HFF-Myc (cell line): ENCODE measurements at regions not wholly inside any gene's neighbourhood (a gene's known extent, or its start where the extent isn't known, plus 50 kb on each side); places are given as distances from the start of the nearest gene placed in this dataset.

ENCODE experiments used
- DNase-seq: peaks from one replicate; pipeline ENCODE4 v3.0.0-alpha.2; 2011; ENCODE audit warnings: low read depth; ENCODE audit errors: extremely low read depth
- H3K4me3 ChIP-seq: replicated peaks from 2 replicates; pipeline ENCODE4 v1.5.1; 2011; ENCODE audit warnings: low read depth, mild to moderate bottlenecking, control low read depth, low read length
- CTCF ChIP-seq: IDR thresholded peaks from 2 replicates; pipeline ENCODE4 v1.5.1; 2012; ENCODE audit warnings: mild to moderate bottlenecking, low read depth, low read length, control low read depth; ENCODE audit errors: missing control alignments

- no peak for DNase-seq
- no peak for TF ChIP-seq CTCF
- no peak overlapping the region for H3K4me3 ChIP-seq
Observed at GRCh38 chr4:26030780-26031179, 116.8 kb downstream of the SMIM20 start.

DNA sequence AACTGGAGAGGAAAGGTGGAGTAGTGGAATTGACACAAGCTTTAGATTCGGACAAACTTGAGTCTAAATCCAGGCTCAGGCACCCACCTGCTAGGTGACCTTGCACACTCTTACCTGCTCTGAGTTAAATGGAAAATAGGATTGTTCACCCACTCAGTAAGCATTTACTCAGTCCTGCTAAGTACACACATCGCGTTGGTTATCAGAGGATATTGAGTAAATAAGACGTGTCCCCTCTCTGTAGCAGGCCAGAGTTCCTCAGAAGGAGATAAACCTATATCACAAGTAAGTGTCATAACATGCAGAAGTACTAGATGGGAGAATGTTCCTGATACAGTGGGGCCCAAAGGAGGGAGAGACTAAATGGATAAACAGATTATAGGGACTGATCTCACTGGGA is 117.7 kb downstream of the SMIM20 start:
- no peak for DNase-seq
- no peak overlapping the region for H3K4me3 ChIP-seq
- no peak for TF ChIP-seq CTCF

DNA sequence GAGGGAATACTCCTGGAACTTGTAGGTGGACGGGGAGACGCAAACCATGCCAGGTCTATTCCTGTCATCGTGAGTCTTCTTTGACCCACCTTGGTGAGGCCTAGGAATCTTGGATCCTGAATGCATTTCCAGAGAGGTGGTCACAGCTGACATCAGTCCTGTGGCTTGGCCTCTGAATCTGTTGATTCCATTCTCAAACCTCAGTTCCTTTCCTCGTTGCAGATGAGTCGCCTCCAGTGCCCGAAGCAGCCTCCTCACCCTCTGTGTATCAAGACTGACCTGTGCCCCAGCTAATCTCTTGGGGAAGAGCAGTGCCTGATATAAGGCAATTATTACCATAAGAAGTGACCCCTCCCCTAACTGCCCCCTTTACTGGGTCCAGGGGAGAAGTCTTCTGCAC is 118.1 kb downstream of the SMIM20 start:
- H3K4me3 ChIP-seq: no peak overlapping the region
- TF ChIP-seq CTCF: no peak
- no peak for DNase-seq

DNA sequence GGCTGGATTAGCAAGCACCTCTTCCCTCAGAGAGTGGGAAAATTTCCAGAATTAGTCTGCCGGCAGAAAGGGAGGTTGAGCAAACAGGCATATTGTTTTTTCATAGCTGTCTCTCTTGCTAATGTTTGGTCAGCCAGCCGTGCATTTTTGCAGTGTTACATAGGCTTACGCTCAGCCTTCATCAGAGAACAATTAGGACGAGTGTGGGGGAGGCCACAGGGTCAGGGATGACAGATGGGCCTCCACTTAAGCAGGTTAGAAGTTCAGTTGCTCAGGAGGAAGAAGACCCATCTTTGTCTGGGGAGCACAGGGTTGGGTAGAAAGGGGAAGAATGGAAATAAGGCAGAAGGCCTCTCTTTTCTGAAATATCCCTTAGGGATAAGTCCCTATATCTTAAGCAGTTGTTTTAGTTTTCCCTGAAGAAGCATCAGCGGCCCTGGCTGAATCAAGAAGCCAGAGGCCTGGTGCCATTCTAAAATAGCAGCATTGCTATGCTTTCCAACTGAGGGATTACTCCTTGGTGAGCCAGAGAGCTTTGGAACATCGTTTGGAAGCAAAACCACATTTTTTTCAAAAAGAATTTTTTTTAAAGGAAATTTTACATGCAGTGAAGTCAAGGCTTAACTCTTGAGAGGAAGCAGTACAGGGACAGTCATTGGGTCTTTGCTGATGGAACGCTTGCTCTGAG is 118.8 kb downstream of the SMIM20 start:
- no peak for DNase-seq
- no peak for TF ChIP-seq CTCF

GRCh38 chr4:26033389-26033788 is 119.4 kb downstream of the SMIM20 start:
- no peak overlapping the region for H3K4me3 ChIP-seq
- no peak for DNase-seq

More for the DNA sequence above, 118.8 kb downstream of the SMIM20 start:
- H3K4me3 ChIP-seq: no peak overlapping the region

GRCh38 chr4:26034849-26035248 is 120.8 kb downstream of the SMIM20 start:
- no peak overlapping the region for H3K4me3 ChIP-seq
- DNase-seq: no peak
- TF ChIP-seq CTCF: no peak

More at GRCh38 chr4:26033389-26033788, 119.4 kb downstream of the SMIM20 start:
- TF ChIP-seq CTCF: no peak

DNA sequence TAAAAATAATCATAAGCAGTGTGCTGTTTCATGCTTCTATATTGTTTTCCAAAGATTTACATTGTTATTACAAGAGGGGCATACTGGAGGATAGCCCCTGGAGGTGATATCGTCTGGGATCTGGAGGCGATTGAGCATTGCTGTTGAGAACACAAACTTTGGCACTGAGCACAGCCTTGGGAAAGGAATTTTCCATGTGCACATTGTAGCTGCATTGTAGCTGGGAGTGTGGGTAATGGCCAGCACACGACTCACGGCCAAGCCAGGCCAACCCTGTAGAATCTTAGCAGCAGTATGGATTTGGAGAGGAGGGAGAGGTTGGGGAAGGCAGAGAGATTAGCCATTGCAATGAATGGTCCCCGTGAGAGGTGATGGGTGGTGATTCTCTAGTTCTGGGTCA is 121.9 kb downstream of the SMIM20 start:
- TF ChIP-seq CTCF: no peak
- no peak overlapping the region for H3K4me3 ChIP-seq

More for the DNA sequence above, 121.9 kb downstream of the SMIM20 start:
- no peak for DNase-seq
